ENCODE measurements at regions not wholly inside any gene's neighbourhood (a gene's known extent, or its start where the extent isn't known, plus 50 kb on each side); places are given as distances from the start of the nearest gene placed in this dataset.

GRCh38 chr5:4089087-4089486 is 493.5 kb downstream of the IRX1 start:
- Mint-ChIP-seq H3K27me3 (ENCODE audit: insufficient read depth) (no peaks in the 10 kb centered on the region), H3K4me3 (no peak overlapping the region), H3K27ac (no peak overlapping the region)

GRCh38 chr5:4093236-4093635 is 497.6 kb downstream of the IRX1 start:
- no peak for TF ChIP-seq CTCF (IDR thresholded peaks at IDR 0.05)
- DNase-seq, result no peak
- H3K36me3 Mint-ChIP-seq (ENCODE audit: low read depth), result 0 out of 2 replicates have a peak, but pooled peaks cover 9% of the 10 kb centered on the region

More at GRCh38 chr5:4089087-4089486, 493.5 kb downstream of the IRX1 start:
- Mint-ChIP-seq H3K36me3 (ENCODE audit: low read depth) (no peaks in the 10 kb centered on the region; the same call in 1 of the 2 replicates), H3K4me1 (ENCODE audit: low read depth) (no peaks in the 10 kb centered on the region), H3K9me3 (peaks cover 32% of the 10 kb centered on the region)
- no peak for TF ChIP-seq CTCF (IDR thresholded peaks at IDR 0.05)
- DNase-seq, result no peak

GRCh38 chr5:4093970-4094369 is 498.3 kb downstream of the IRX1 start:
- Mint-ChIP-seq H3K9me3 (peaks cover 57% of the 10 kb centered on the region), H3K4me3 (no peak overlapping the region), H3K27me3 (ENCODE audit: insufficient read depth) (no peaks in the 10 kb centered on the region), H3K4me1 (ENCODE audit: low read depth) (no peaks in the 10 kb centered on the region), H3K27ac (no peak overlapping the region), H3K36me3 (ENCODE audit: low read depth) (0 out of 2 replicates have a peak, but pooled peaks cover 9% of the 10 kb centered on the region)
- TF ChIP-seq CTCF (IDR thresholded peaks at IDR 0.05), result no peak
- DNase-seq, result no peak

More at GRCh38 chr5:4093236-4093635, 497.6 kb downstream of the IRX1 start:
- Mint-ChIP-seq H3K27me3 (ENCODE audit: insufficient read depth) (no peaks in the 10 kb centered on the region), H3K4me3 (no peak overlapping the region), H3K27ac (no peak overlapping the region), H3K9me3 (peaks cover 52% of the 10 kb centered on the region), H3K4me1 (ENCODE audit: low read depth) (no peaks in the 10 kb centered on the region)

GRCh38 chr5:4095918-4096630 is 500.4 kb downstream of the IRX1 start:
- no peak overlapping the region for H3K27ac Mint-ChIP-seq
- H3K36me3 Mint-ChIP-seq (ENCODE audit: low read depth), result 0 out of 2 replicates have a peak, but pooled peaks cover 9% of the 10 kb centered on the region
- DNase-seq, result no peak
- no peaks in the 10 kb centered on the region; the same call in 1 of the 2 replicates for H3K27me3 Mint-ChIP-seq (ENCODE audit: insufficient read depth)
- no peaks in the 10 kb centered on the region for H3K4me1 Mint-ChIP-seq (ENCODE audit: low read depth)
- H3K4me3 Mint-ChIP-seq, result no peak overlapping the region
- H3K9me3 Mint-ChIP-seq, result peaks cover 68% of the 10 kb centered on the region
- TF ChIP-seq CTCF (IDR thresholded peaks at IDR 0.05), result no peak

- TF ChIP-seq CTCF (IDR thresholded peaks at IDR 0.05), result no peak
- peaks cover 65% of the 10 kb centered on the region for H3K9me3 Mint-ChIP-seq
- no peak overlapping the region for H3K27ac Mint-ChIP-seq
- no peaks in the 10 kb centered on the region for H3K4me1 Mint-ChIP-seq (ENCODE audit: low read depth)
- H3K4me3 Mint-ChIP-seq, result no peak overlapping the region
- no peak for DNase-seq
- no peaks in the 10 kb centered on the region; the same call in 1 of the 2 replicates for H3K27me3 Mint-ChIP-seq (ENCODE audit: insufficient read depth)
- H3K36me3 Mint-ChIP-seq (ENCODE audit: low read depth), result 0 out of 2 replicates have a peak, but pooled peaks cover 9% of the 10 kb centered on the region
Observed at GRCh38 chr5:4097199-4097598, 501.6 kb downstream of the IRX1 start.
